IPS DF 4.7 (cell line): ENCODE measurements at regions not wholly inside any gene's neighbourhood (a gene's known extent, or its start where the extent isn't known, plus 50 kb on each side); places are given as distances from the start of the nearest gene placed in this dataset.

Experiments used
- DNase-seq: peaks from one replicate; pipeline ENCODE4 v3.0.0-alpha.2; 2013; ENCODE audit warnings: low spot score; ENCODE audit errors: extremely low read depth

GRCh38 chr2:239462671-239463506 lies 62.1 kb upstream of the HDAC4 start:
- no peak for DNase-seq

DNA sequence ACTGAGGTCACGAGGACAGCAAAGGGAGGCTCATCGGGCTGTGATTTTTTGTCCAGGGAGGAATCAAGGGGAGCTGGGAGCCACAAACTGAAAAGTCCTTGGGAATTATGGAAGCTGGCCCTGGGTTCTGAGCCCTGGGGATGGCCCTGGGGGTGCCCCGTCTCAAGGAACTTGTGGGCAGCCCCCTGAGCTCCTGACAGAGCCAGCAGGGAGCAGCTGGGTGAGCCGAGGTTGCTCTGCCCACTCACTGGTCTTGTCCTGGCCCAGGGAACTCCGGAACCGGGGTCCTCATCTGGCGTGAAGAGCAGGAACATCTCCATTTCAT lies 61.3 kb upstream of the HDAC4 start:
- no peak for DNase-seq

GRCh38 chr2:239461291-239462190 lies 60.7 kb upstream of the HDAC4 start:
- DNase-seq: no peak

DNA sequence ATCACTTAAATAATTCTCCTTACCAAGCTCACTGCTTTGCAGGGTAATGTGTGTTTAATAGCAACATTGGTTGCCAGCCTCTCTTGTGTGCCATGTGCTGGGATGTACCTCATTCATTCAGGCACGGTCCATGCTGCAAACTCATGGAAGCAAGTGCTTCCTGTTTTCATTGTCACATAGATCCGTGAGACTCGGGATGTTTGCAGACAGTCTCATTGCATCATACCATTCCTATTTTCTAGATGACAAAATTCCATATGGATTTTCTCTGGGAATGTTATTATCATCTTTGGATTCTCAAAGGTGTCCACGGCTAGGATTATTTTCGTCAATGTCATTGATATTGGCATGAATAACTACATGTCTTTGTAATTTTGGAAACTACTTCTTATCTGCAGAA lies 60.0 kb upstream of the HDAC4 start:
- no peak for DNase-seq

DNA sequence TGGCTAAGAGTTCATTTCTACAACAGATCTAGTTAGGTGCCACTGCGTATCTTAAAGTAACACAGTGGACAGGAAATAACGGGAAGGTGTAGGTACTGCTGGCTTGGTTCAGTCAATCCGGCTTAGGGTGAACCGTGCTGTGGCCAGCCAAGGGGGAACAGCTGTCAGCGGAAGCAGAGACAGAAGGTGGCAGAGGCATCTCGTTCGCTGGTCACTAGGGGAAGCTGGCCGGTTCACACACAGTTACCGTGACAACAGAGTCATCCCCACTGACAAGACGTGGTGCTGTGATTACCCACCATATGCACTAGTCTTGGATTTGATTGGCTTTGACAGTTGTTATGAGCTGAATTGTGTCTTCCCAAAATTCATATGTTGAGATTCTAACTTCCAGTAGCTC lies 58.8 kb upstream of the HDAC4 start:
- no peak for DNase-seq

- DNase-seq: no peak
Observed at GRCh38 chr2:239459056-239459455, 58.2 kb upstream of the HDAC4 start.

DNA sequence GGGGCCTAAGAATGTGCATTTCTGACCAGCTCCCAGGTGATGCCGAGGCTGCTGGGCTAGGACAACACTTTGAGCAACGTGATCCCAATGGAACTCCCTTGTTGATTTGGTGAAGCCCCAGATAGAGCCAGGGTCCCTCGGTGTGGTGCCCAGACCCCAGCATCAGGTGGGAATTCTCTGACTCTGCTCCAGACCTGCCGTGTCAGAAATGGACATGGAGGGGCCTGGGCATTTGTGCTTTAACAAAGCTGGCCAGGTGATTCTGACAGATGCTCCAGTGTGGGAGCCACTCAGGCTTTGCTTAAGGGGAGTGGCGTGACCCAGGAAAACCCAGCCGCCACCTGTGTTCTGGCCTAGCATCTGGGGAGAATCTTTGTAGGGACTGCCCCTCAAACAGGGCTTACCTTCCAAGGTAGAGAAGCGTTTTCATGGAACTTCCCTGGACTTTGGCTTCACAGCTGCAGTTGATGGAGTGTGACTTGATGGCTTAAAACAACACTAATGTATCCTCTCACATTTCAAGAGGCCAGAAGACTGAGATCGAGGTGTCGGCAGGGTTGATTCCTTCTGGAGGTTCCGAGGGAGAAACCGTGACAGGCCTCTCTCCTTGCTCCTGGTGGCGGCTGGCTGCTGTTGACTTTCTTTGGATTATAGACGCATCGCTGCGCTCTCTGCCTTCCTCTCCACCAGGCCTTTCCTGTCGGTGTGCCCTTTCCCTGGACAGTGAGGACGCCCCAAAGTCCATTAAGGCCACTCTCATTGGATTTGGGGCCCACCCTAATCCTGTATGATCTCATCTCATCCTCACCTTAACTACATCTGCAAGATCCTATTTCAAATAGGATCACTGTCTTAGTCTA lies 57.0 kb upstream of the HDAC4 start:
- no peak for DNase-seq

DNA sequence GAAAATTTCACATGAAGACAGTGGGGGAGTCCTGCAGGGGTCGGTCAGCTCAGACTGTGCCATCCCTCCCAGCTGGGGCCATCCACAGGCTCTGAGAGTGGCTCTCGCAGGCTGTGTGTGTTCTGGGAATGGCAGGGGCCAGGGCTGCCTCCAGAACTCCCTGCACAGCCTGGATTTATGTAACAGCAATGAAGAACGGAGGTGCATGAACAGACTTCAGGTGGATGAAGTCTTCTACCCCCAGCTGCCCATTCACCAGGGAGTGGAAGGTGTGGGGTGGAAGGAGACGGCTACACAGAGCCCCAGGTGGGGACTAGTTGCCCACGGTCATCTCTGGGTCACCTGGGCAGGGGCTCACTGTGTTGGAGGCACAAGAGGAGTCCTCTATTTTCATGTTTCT lies 56.1 kb upstream of the HDAC4 start:
- DNase-seq: no peak

DNA sequence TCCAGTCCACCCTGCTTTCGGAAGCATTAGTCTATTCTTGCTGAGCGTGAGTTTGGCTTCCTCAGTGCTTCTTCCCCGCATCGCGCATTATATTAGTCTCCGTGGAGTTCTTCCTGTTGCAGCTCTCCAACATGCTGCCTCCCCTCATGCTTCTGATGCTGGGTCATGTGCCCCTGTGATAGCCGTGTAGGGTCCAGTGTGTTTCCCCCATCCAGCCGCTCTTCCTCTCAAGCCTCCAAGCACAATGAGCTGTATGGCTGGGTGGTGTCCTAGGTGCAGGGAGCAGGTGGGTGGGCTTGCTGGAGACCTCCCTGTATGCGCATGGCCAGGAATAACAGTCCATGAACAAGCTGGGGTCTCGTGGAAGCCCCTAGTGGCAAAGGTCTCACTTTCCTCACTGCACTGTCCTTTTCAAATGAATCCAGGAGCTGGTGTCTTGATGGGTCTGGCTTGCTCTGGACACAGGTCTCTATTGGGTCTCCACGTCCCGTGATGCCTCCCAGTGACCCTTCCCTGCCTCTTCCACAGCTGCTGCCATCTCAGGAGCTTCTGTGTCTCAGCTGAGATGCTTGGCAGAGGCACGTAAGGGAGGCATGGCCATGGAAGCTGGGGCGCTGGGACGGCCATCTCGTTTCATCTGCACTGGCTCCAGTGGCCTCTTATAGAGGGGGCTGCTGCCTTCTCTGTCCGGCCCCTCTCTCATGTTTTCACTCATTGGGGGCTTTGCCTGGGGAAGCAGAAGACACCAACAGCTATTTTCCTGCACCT lies 54.8 kb upstream of the HDAC4 start:
- no peak for DNase-seq

DNA sequence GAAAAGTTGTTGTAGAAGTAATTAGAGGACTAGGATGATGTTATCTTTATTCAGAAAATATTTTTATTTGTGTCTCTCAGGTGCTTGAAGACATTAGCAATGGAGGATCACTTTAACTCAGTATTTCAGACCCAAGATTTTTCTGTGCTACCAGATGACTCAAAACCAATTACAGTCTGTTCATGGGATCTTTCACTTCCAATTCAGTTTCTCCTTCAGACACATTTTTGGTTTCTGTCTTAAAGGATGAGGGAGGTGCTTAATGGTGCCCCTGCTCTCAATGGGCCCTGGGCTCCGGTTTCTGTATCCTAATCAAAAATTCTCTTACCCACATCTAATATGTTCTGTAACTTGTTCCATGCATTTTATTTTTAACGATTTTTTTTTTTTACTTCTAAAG lies 53.7 kb upstream of the HDAC4 start:
- DNase-seq: no peak
